HAP-1 (cell line): ENCODE measurements at regions not wholly inside any gene's neighbourhood (a gene's known extent, or its start where the extent isn't known, plus 50 kb on each side); places are given as distances from the start of the nearest gene placed in this dataset.

ENCODE experiments used
- DNase-seq, 2 experiments: peaks; one replicate each; pipeline ENCODE4 v3.0.0-alpha.2; 2016 to 2020; ENCODE audit warnings: low spot score in 2 of 2
- H3K27me3 ChIP-seq: fragments of 250-450 bp; sonication (Bioruptor Pico); 2 replicates; pipeline ENCODE4 v1.5.1; 2020; ENCODE audit warnings: low read depth, mild to moderate bottlenecking, moderate library complexity
- H3K36me3 ChIP-seq: fragments of 250-450 bp; sonication (Bioruptor Pico); replicated peaks from 2 replicates; pipeline ENCODE4 v1.5.1; 2020; ENCODE audit warnings: mild to moderate bottlenecking
- H3K4me1 ChIP-seq: fragments of 250-450 bp; sonication (Bioruptor Pico); 2 replicates; pipeline ENCODE4 v1.5.1; 2020; ENCODE audit warnings: mild to moderate bottlenecking
- H3K4me3 ChIP-seq: fragments of 250-450 bp; sonication (Bioruptor Pico); 2 replicates; pipeline ENCODE4 v1.5.1; 2020; ENCODE audit warnings: mild to moderate bottlenecking, moderate library complexity
- H3K9me3 ChIP-seq: fragments of 250-450 bp; sonication (Bioruptor Pico); 2 replicates; pipeline ENCODE4 v1.5.1; 2020; ENCODE audit warnings: mild to moderate bottlenecking, moderate library complexity
- in situ Hi-C: fragments of 300-500 bp; cut with MboI; formaldehyde crosslinking; loops from 3 replicates; pipeline ENCODE4 v1.14.3; 2020; ENCODE audit warnings: low sequenced_read_pairs, inconsistent platforms, mixed read lengths

- in situ Hi-C loops = no loop called here
- Histone ChIP-seq H3K4me1 (peaks cover 44% of the 10 kb centered on the region), H3K9me3 (no peaks in the 10 kb centered on the region), H3K36me3 (no peaks in the 10 kb centered on the region), H3K4me3 (no peak overlapping the region), H3K27me3 (no peaks in the 10 kb centered on the region)
- DNase-seq = no peak
These were observed 148.8 kb upstream of the OTX2 start for GRCh38 chr14:56959121-56959520.

GRCh38 chr14:56956182-56956581 lies 145.9 kb upstream of the OTX2 start:
- Histone ChIP-seq H3K27me3 (no peaks in the 10 kb centered on the region), H3K4me1 (peaks cover 45% of the 10 kb centered on the region), H3K4me3 (no peak overlapping the region), H3K36me3 (no peaks in the 10 kb centered on the region), H3K9me3 (no peaks in the 10 kb centered on the region)
- DNase-seq = no peak
- in situ Hi-C loops = no loop called here

GRCh38 chr14:56955745-56956144 lies 145.5 kb upstream of the OTX2 start:
- Histone ChIP-seq H3K9me3 (no peaks in the 10 kb centered on the region), H3K4me1 (peaks cover 45% of the 10 kb centered on the region), H3K4me3 (no peak overlapping the region), H3K36me3 (no peaks in the 10 kb centered on the region), H3K27me3 (no peaks in the 10 kb centered on the region)
- DNase-seq = no peak
- in situ Hi-C loops = no loop called here

GRCh38 chr14:56953884-56954283 lies 143.6 kb upstream of the OTX2 start:
- Histone ChIP-seq H3K27me3 (no peaks in the 10 kb centered on the region), H3K36me3 (no peaks in the 10 kb centered on the region), H3K4me3 (no peak overlapping the region), H3K9me3 (no peaks in the 10 kb centered on the region), H3K4me1 (peaks cover 35% of the 10 kb centered on the region)
- DNase-seq = peak; percentile 84 to 98
- in situ Hi-C loops = no loop called here

GRCh38 chr14:56952766-56953473 lies 142.6 kb upstream of the OTX2 start:
- Histone ChIP-seq H3K4me3 (no peak overlapping the region), H3K27me3 (no peaks in the 10 kb centered on the region), H3K4me1 (peaks cover 35% of the 10 kb centered on the region), H3K36me3 (no peaks in the 10 kb centered on the region), H3K9me3 (no peaks in the 10 kb centered on the region)
- DNase-seq = peak; percentile 67 to 99
- in situ Hi-C loops = no loop called here

GRCh38 chr14:56949828-56950227 lies 139.5 kb upstream of the OTX2 start:
- in situ Hi-C loops = no loop called here
- no peaks in the 10 kb centered on the region for H3K36me3 ChIP-seq
- H3K4me1 ChIP-seq = peaks cover 34% of the 10 kb centered on the region
- H3K9me3 ChIP-seq = no peaks in the 10 kb centered on the region
- no peak for DNase-seq
- H3K4me3 ChIP-seq = no peak overlapping the region
- H3K27me3 ChIP-seq = no peaks in the 10 kb centered on the region

- no peaks in the 10 kb centered on the region for H3K36me3 ChIP-seq
- no peaks in the 10 kb centered on the region for H3K27me3 ChIP-seq
- DNase-seq = no peak
- in situ Hi-C loops = no loop called here
- no peaks in the 10 kb centered on the region; the same call in 1 of the 2 replicates for H3K4me1 ChIP-seq
- H3K9me3 ChIP-seq = no peaks in the 10 kb centered on the region
- no peak overlapping the region for H3K4me3 ChIP-seq
These were observed 135.0 kb upstream of the OTX2 start for GRCh38 chr14:56945291-56945690.

- Histone ChIP-seq H3K27me3 (no peaks in the 10 kb centered on the region), H3K4me3 (no peak overlapping the region), H3K36me3 (no peaks in the 10 kb centered on the region), H3K4me1 (0 out of 2 replicates have a peak, but pooled peaks cover 2% of the 10 kb centered on the region), H3K9me3 (no peaks in the 10 kb centered on the region)
- in situ Hi-C loops = no loop called here
- DNase-seq = no peak
These were observed 134.1 kb upstream of the OTX2 start for GRCh38 chr14:56944397-56944796.

GRCh38 chr14:56933446-56933845 lies 123.2 kb upstream of the OTX2 start:
- no peak overlapping the region for H3K4me3 ChIP-seq
- H3K9me3 ChIP-seq = no peaks in the 10 kb centered on the region
- no peaks in the 10 kb centered on the region for H3K4me1 ChIP-seq
- in situ Hi-C loops = no loop called here
- H3K36me3 ChIP-seq = no peaks in the 10 kb centered on the region
- H3K27me3 ChIP-seq = no peaks in the 10 kb centered on the region
- no peak for DNase-seq

- peak; percentile 48 to 60 for DNase-seq
- in situ Hi-C loops = no loop called here
- Histone ChIP-seq H3K27me3 (no peaks in the 10 kb centered on the region), H3K9me3 (peaks cover 2% of the 10 kb centered on the region; the same call in 1 of the 2 replicates), H3K36me3 (no peaks in the 10 kb centered on the region; the same call in 1 of the 2 replicates), H3K4me3 (no peak overlapping the region), H3K4me1 (peaks cover 13% of the 10 kb centered on the region)
These were observed 108.7 kb upstream of the OTX2 start for GRCh38 chr14:56918849-56919574.

- H3K36me3 ChIP-seq = no peaks in the 10 kb centered on the region
- no peaks in the 10 kb centered on the region for H3K9me3 ChIP-seq
- peak; percentile 67 to 83 for DNase-seq
- peaks cover 53% of the 10 kb centered on the region for H3K4me1 ChIP-seq
- H3K4me3 ChIP-seq = no peak overlapping the region
- H3K27me3 ChIP-seq = no peaks in the 10 kb centered on the region
- in situ Hi-C loops = no loop called here
These were observed 95.0 kb upstream of the OTX2 start for GRCh38 chr14:56905282-56905681.

- Histone ChIP-seq H3K36me3 (no peaks in the 10 kb centered on the region), H3K27me3 (no peaks in the 10 kb centered on the region), H3K9me3 (no peaks in the 10 kb centered on the region), H3K4me1 (peaks cover 72% of the 10 kb centered on the region), H3K4me3 (no peak overlapping the region)
- peak; percentile 50 to 92 for DNase-seq
- in situ Hi-C loops = no loop called here
These were observed 93.2 kb upstream of the OTX2 start for GRCh38 chr14:56903304-56903969.

GRCh38 chr14:56902385-56902784 lies 92.1 kb upstream of the OTX2 start:
- Histone ChIP-seq H3K9me3 (no peaks in the 10 kb centered on the region), H3K36me3 (no peaks in the 10 kb centered on the region), H3K27me3 (no peaks in the 10 kb centered on the region), H3K4me1 (peaks cover 82% of the 10 kb centered on the region), H3K4me3 (no peak overlapping the region)
- DNase-seq = peak; percentile 88 to 100
- in situ Hi-C loops = no loop called here

GRCh38 chr14:56900726-56901125 lies 90.4 kb upstream of the OTX2 start:
- DNase-seq = no peak
- Histone ChIP-seq H3K27me3 (no peaks in the 10 kb centered on the region), H3K4me3 (no peak overlapping the region), H3K4me1 (peaks cover 93% of the 10 kb centered on the region), H3K36me3 (no peaks in the 10 kb centered on the region), H3K9me3 (no peaks in the 10 kb centered on the region)
- in situ Hi-C loops = no loop called here
